Fibroblast of lung (primary cell): ENCODE measurements at regions not wholly inside any gene's neighbourhood (a gene's known extent, or its start where the extent isn't known, plus 50 kb on each side); places are given as distances from the start of the nearest gene placed in this dataset.
A peak's percentile ranks its signal among the peaks of the same experiment; 100 is the strongest.

Source experiments
- DNase-seq, 2 donors: peaks; one replicate each; pipeline versions ENCODE4 v3.0.0 to v3.0.0-alpha.2; 2010; ENCODE audit warnings: low read depth in 2 of 2
- H2AFZ ChIP-seq: 2 replicates; pipeline ENCODE4 v1.5.1; 2012; ENCODE audit warnings: low read length, control low read depth, inconsistent platforms
- H3K27ac ChIP-seq: 2 replicates; pipeline ENCODE4 v1.5.1; 2011; ENCODE audit warnings: low read length, control low read depth; ENCODE audit not compliant: insufficient read depth
- H3K27me3 ChIP-seq: 2 replicates; pipeline ENCODE4 v1.5.1; 2011; ENCODE audit warnings: mild to moderate bottlenecking, low read length; ENCODE audit not compliant: control insufficient read depth, insufficient read depth
- H3K36me3 ChIP-seq: 2 replicates; pipeline ENCODE4 v1.5.1; 2011; ENCODE audit warnings: low read length; ENCODE audit not compliant: control insufficient read depth, insufficient read depth
- H3K4me1 ChIP-seq: 2 replicates; pipeline ENCODE4 v1.5.1; 2011; ENCODE audit warnings: low read length; ENCODE audit not compliant: control insufficient read depth, insufficient read depth; ENCODE audit errors: extremely low read depth
- H3K4me2 ChIP-seq: 2 replicates; pipeline ENCODE4 v1.5.1; 2011; ENCODE audit warnings: low read length, control low read depth; ENCODE audit not compliant: insufficient read depth; ENCODE audit errors: extremely low read depth
- H3K4me3 ChIP-seq, 4 experiments: fragments of 200-600 bp in 1 of 4; sonication (generic) in 1 of 4; replicated peaks in 1 of 4; 2 replicates each; pipeline ENCODE4 v1.5.1; 2011 to 2016; ENCODE audit warnings: low read length in 4 of 4, low read depth in 3 of 4, mild to moderate bottlenecking in 3 of 4, control low read depth in 2 of 4, inconsistent platforms in 1 of 4, mixed read lengths in 1 of 4; ENCODE audit not compliant: insufficient read depth in 1 of 4; ENCODE audit errors: control extremely low read depth in 1 of 4
- H3K79me2 ChIP-seq: 2 replicates; pipeline ENCODE4 v1.5.1; 2012; ENCODE audit warnings: mild to moderate bottlenecking, low read length, inconsistent platforms; ENCODE audit not compliant: control insufficient read depth, insufficient read depth
- H3K9ac ChIP-seq: 2 replicates; pipeline ENCODE4 v1.5.1; 2011; ENCODE audit warnings: mild to moderate bottlenecking, low read length, control low read depth; ENCODE audit not compliant: insufficient read depth
- H3K9me3 ChIP-seq: 2 replicates; pipeline ENCODE4 v1.5.1; 2012; ENCODE audit warnings: low read depth, low read length; ENCODE audit not compliant: control insufficient read depth, insufficient read depth
- H4K20me1 ChIP-seq: 2 replicates; pipeline ENCODE4 v1.5.1; 2011; ENCODE audit warnings: low read length; ENCODE audit not compliant: control insufficient read depth, insufficient read depth; ENCODE audit errors: extremely low read depth
- EZH2 ChIP-seq: IDR thresholded peaks from 2 replicates; pipeline ENCODE4 v1.5.1; 2012; ENCODE audit warnings: low read length, control low read depth, mild to moderate bottlenecking; ENCODE audit errors: missing control alignments
- TF ChIP-seq, protein P1 (sequence below), 2 donors: IDR thresholded peaks in 1 of 2; conservative IDR thresholded peaks in 1 of 2; 1 replicate in 1 of 2; 2 replicates in 1 of 2; pipeline ENCODE4 v1.5.1; 2011 to 2012; ENCODE audit warnings: low read length in 2 of 2, control low read depth in 1 of 2, inconsistent platforms in 1 of 2, low read depth in 1 of 2, mild to moderate bottlenecking in 1 of 2

GRCh38 chr3:76669322-76669721, 370.6 kb upstream of the ROBO2 start:
- no peaks in the 10 kb centered on the region for H4K20me1 ChIP-seq
- H3K36me3 ChIP-seq, result no peaks in the 10 kb centered on the region
- H3K4me3 ChIP-seq, result no peak overlapping the region
- no peak for DNase-seq
- H3K4me2 ChIP-seq, result no peak overlapping the region
- H3K79me2 ChIP-seq, result no peaks in the 10 kb centered on the region
- H3K9me3 ChIP-seq, result no peaks in the 10 kb centered on the region
- no peaks in the 10 kb centered on the region for H3K4me1 ChIP-seq
- H2AFZ ChIP-seq, result no peak overlapping the region
- H3K27me3 ChIP-seq, result no peaks in the 10 kb centered on the region
- H3K27ac ChIP-seq, result no peak overlapping the region
- H3K9ac ChIP-seq, result no peak overlapping the region
- TF ChIP-seq, protein P1, sequence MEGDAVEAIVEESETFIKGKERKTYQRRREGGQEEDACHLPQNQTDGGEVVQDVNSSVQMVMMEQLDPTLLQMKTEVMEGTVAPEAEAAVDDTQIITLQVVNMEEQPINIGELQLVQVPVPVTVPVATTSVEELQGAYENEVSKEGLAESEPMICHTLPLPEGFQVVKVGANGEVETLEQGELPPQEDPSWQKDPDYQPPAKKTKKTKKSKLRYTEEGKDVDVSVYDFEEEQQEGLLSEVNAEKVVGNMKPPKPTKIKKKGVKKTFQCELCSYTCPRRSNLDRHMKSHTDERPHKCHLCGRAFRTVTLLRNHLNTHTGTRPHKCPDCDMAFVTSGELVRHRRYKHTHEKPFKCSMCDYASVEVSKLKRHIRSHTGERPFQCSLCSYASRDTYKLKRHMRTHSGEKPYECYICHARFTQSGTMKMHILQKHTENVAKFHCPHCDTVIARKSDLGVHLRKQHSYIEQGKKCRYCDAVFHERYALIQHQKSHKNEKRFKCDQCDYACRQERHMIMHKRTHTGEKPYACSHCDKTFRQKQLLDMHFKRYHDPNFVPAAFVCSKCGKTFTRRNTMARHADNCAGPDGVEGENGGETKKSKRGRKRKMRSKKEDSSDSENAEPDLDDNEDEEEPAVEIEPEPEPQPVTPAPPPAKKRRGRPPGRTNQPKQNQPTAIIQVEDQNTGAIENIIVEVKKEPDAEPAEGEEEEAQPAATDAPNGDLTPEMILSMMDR (conservative IDR thresholded peaks at IDR 0.05 in 1 of 2, IDR thresholded peaks at IDR 0.05 in 1 of 2; ENCODE audit: low read depth in 1 of 2, low read length in 2 of 2), result no peak
- TF ChIP-seq EZH2, result no peak

GRCh38 chr3:76673171-76673570, 366.7 kb upstream of the ROBO2 start:
- H4K20me1 ChIP-seq, result no peaks in the 10 kb centered on the region
- peak in 1 of 2 donors; percentile 14 for DNase-seq
- H3K4me2 ChIP-seq, result no peak overlapping the region
- no peaks in the 10 kb centered on the region for H3K36me3 ChIP-seq
- no peaks in the 10 kb centered on the region for H3K4me1 ChIP-seq
- H3K9ac ChIP-seq, result no peak overlapping the region
- H3K4me3 ChIP-seq, result no peak overlapping the region
- H3K27ac ChIP-seq, result no peak overlapping the region
- H3K9me3 ChIP-seq, result no peaks in the 10 kb centered on the region
- no peak overlapping the region for H2AFZ ChIP-seq
- H3K79me2 ChIP-seq, result no peaks in the 10 kb centered on the region
- H3K27me3 ChIP-seq, result no peaks in the 10 kb centered on the region
- TF ChIP-seq, protein P1 (conservative IDR thresholded peaks at IDR 0.05 in 1 of 2, IDR thresholded peaks at IDR 0.05 in 1 of 2; ENCODE audit: low read depth in 1 of 2, low read length in 2 of 2), result no peak
- TF ChIP-seq EZH2, result no peak

DNA sequence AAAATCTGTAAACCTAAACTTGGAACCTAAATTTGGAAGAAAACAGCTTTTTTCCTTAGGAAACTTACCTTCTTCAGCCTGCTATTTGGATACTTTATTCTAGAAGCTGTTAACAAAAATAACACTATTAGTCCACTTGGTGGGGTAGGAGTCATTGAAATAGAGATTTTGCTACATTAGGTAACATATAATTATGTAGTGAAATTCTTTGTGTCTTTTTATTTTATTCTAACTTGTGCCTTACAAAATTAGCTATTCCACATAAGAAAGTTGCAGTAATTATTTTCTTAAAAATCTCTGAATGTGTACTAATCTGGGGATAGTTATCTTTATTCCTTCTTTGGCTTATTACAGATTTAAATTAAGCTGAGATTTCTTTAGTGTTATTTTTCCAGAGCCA, 360.4 kb upstream of the ROBO2 start:
- peak in 1 of 2 donors; percentile 13 for DNase-seq
- Histone ChIP-seq H3K27me3 (no peaks in the 10 kb centered on the region), H2AFZ (no peak overlapping the region), H3K4me3 (no peak overlapping the region), H4K20me1 (no peaks in the 10 kb centered on the region), H3K4me2 (no peak overlapping the region), H3K9ac (no peak overlapping the region), H3K36me3 (no peaks in the 10 kb centered on the region), H3K79me2 (no peaks in the 10 kb centered on the region), H3K9me3 (no peaks in the 10 kb centered on the region), H3K27ac (no peak overlapping the region), H3K4me1 (no peaks in the 10 kb centered on the region)
- no peak for TF ChIP-seq EZH2
- TF ChIP-seq, protein P1 (conservative IDR thresholded peaks at IDR 0.05 in 1 of 2, IDR thresholded peaks at IDR 0.05 in 1 of 2; ENCODE audit: low read depth in 1 of 2, low read length in 2 of 2), result peak in 1 of 2 donors; percentile 12
